ENCODE measurements at regions not wholly inside any gene's neighbourhood (a gene's known extent, or its start where the extent isn't known, plus 50 kb on each side); places are given as distances from the start of the nearest gene placed in this dataset.

GRCh38 chr10:113292086-113292485 is 260.8 kb upstream of the HABP2 start:
- DNase-seq (ENCODE audit: low spot score), result no peak

DNA sequence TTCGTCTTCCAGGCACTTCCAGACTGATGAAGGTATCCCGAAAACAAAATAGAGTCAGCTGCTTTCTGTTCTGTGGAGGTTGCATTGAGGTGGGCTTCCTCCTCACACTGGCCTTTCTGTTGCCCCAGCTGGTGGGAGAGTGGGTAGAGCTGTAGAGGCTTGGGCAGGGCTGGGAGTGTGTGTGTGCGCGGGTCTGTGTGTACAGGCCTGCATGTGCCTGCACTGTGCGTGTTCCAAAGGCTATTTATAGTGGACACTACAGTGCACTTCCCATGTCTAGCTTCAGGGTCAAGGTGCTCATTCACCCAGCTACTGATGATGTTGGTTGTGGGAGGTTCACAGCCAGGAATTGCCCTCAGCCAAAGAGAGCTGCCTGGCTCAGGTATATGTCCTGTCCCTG is 260.1 kb upstream of the HABP2 start:
- no peak for DNase-seq (ENCODE audit: low spot score)

GRCh38 chr10:113293167-113293566 is 259.7 kb upstream of the HABP2 start:
- DNase-seq (ENCODE audit: low spot score), result no peak

DNA sequence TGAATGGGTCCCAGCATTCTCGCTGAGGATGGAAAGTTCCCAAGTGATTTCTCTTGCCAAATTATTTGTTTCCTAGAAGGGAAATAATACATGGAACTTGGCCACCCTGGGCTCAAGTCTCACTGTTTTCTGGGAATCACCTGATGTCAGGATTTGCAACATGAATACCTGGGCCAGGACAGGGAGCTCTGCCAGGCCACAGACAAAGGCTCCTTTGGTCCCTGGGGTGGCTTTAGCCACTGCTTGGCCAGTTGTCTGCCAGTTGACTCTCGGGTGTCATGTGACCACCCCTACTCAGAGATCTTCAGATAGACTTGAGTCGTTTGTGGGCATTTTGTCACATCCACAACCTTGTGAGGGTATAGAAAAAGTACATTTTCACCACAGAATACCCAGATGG is 258.0 kb upstream of the HABP2 start:
- DNase-seq (ENCODE audit: low spot score), result no peak

DNA sequence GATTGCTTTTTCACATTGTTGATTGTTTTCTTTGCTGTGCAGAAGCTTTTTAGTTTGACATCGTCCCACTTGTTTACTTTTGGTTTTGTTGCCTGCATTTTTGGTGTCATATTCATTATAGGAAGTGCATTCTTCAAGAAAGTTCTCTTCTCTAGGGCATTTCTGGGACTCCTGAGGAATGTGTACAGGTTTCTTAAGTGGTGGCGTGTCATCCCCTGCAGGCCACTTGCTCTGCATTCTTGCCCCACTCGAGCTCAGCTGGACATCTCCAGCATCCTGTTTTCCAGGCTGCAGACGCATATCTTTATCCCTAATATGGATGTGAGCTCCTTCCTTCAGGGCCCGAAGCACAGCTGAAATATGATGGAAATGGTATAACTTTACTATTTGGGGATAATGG is 255.6 kb upstream of the HABP2 start:
- peak; percentile 80 for DNase-seq (ENCODE audit: low spot score)

DNA sequence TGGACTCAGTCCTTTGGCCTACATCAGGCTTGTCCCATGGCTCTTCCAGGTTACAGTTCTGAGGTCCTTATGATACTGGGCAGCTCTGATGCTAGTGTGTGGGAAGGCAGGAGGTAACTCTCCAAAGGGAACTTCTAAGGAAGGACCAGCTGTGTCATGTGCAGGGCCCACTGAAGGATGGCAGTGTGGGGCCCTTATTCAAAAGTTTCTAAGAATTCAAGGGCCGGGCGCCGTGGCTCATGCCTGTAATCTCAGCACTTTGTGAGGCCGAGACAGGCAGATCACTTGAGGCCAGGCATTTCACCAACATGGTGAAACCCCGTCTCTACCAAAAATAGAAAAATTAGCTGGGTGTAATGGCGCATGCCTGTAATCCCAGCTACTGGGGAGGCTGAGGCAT is 254.2 kb upstream of the HABP2 start:
- no peak for DNase-seq (ENCODE audit: low spot score)

- no peak for DNase-seq (ENCODE audit: low spot score)
These were observed 252.7 kb upstream of the HABP2 start for GRCh38 chr10:113300201-113300600.

DNA sequence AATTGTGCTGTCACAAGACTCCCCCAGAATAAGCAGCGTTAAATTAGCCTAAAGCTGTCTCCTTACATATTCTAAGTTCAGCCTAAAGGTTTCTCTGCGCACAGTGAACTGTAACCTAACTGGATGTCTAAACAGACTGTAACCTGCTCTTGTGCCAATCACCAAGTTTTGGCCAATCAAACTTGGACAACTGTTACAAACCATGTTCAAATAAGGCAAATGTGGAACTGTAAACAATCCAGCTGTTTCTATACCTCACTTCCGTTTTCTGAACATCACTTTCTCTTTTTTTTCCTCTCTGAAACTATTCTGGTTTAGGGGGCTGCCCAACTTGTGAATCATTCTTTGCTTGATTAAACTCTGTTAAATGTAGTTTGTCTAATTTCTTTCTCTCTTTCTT is 252.2 kb upstream of the HABP2 start:
- DNase-seq (ENCODE audit: low spot score), result no peak

DNA sequence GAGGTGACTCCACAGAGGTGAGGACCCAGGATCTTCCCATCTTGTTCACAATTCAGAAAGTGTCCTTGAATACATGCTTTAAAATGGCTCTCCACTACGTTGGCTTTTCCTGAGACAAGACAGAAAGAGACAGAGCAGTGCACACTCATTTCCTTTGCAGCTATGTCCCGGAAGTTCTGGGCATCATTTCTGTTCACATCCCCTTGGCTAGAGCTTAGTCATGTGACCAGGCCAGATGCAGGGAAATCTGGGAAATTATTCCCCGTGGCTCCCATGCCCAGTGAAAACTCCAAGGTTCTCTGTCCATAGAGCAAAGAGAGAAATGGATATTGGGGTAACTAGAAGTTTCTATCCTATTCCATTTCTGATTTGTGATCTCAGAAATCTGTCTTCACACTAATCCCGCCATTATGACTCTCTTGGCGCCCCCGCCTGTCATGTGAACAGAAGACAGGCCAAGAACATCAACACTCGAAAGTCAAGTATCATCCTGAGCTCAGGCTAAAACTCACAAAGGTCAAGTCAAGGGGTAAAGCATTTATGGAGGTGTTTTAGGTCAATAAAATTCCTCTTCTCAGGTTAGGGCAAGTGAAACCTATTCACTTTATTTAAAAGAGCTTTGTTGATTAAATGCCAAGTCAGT is 251.4 kb upstream of the HABP2 start:
- no peak for DNase-seq (ENCODE audit: low spot score)

DNA sequence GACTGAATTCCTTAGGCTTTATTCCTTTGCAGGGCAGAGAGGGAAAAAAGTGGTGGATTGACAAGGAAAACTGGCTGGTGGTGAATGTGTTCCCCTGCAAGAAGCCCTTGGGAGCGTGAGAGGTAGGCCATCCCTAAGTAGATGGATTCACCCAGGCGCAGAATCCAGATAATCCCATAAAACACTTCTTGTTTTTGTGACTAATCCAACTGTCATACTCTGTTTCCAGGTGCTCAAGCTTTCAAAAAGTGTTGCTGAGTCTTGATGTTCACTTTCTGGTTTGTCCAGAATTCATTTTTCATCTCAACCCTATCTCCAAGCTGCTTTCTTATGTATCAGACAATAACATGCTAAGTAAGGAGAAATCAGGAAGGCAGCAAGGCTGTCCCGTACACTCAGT is 250.8 kb upstream of the HABP2 start:
- DNase-seq (ENCODE audit: low spot score), result no peak

- peak; percentile 54 for DNase-seq (ENCODE audit: low spot score)
These were observed 249.2 kb upstream of the HABP2 start for GRCh38 chr10:113303544-113304146.

DNA sequence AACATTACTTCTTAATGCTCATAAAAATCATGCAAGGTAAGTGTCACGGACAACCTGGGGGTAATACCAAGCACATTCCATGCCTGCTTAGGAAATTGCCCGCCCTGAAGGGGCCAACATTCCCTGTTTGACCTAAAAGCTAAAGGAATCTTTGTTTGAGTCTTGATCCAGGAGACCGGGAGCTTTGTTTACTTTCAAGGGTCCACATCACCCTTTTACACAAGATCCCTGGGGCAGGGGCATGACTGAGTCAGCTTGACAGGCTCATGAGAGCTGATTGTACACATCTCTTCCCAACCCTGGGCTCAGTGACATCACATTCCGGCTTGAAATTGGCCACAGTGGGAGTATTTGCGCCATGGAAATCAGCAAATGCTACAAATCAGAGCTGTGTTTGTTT is 248.1 kb upstream of the HABP2 start:
- DNase-seq (ENCODE audit: low spot score), result no peak

GRCh38 chr10:113305871-113306270 is 247.0 kb upstream of the HABP2 start:
- peak; percentile 69 for DNase-seq (ENCODE audit: low spot score)

DNA sequence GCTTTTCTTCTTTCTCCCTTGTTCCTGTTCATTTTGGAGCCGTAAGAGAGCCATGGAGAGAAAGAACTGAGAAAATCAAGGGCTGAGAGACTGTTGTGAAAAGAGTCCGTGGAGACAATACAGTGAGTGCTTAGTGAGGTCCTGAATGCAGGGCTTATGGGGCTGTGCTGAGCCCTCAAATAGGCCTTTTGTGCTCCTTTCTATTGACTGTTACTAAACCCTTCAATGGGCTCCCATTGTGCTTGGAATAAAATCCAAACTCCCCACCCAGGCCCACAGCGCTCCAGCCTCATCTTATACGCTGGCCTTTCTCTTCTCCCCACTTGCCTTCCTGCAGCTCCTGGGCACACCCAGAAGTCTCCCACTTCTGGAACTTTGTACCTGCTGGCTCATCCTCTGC is 243.1 kb upstream of the HABP2 start:
- no peak for DNase-seq (ENCODE audit: low spot score)

GRCh38 chr10:113310347-113310746 is 242.5 kb upstream of the HABP2 start:
- DNase-seq (ENCODE audit: low spot score), result no peak

DNA sequence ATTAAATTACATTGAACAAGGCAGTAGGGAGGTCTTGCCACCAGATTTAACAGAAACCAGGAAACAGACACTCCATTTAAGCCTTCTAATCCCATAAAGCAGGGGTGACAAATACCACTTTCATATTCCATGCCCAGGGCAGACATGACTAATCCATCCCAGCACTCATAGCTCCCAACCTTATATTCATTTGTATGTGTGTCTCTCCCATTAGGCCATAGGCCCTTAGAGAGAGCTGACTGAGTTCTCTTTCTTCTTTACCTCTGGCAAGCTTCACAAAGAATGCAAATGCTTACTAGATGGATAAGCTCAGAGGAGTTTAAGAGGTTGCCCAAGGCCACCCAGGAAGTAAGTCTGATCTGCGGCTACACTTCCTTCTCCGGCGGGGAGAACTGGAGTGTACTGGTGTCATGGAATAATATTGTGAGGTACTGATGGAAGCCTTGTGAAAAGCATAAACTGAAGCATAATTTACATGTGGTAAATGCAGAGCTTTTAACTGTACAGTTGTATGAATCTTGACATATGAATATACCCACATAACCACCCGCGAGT is 239.7 kb upstream of the HABP2 start:
- no peak for DNase-seq (ENCODE audit: low spot score)

DNA sequence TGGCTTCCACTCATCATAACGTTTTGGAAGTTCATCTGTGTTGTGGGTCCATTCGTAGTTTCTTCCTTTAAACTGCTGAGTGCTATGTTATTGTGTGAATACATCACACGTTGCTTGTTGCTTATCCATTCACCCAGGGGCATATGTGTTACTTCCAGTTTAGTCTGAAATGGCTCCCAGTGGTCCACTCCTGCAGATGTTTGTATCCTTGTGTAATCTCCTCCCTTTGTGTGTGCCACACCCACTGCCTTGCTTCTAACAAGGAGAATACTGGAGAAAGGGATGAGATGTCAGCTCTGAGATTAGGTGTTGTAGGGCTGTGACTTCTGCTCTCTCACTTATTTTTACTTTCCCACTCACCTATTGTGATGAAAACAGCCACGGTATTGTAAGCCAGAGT is 239.1 kb upstream of the HABP2 start:
- DNase-seq (ENCODE audit: low spot score), result no peak

GRCh38 chr10:113316506-113316905 is 236.3 kb upstream of the HABP2 start:
- no peak for DNase-seq (ENCODE audit: low spot score)

DNA sequence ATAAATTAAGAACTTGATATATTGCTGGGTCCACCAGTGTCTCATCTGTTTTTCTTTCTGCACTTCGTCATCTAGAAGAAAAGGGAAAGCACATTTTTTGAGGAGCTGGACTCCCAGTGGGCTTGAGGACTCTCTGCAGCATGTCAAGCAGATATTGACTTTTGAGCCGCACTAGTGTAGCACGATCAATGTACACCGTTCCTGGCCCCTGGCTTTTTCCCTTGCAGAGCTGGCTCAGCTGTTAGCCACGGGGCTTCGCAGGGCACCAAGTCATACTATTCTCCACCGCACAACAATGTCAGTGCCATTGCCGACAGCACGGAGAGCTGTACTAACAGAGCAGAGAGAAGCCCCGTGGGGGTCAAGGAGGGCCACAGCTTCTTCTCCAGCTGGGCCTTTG is 235.4 kb upstream of the HABP2 start:
- no peak for DNase-seq (ENCODE audit: low spot score)

DNA sequence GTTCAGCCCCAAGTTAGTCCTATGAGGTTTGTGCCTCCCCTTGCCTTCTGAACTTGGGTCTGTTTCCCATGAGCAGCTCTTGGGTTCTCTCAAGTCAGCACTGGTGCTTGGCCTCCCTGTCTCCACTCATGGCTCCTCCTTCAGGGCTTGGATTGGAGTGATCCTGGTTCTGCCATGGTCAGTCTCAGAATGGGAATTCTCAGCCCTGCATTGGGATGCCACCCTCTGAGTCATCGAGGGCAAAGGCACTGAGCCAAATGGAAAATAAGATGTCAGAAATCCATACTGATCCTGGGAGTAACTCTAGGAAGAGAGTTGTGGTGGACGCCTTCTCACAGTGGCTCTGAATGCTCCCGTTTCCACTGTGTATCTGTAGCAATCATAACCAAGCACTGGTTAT is 233.4 kb upstream of the HABP2 start:
- no peak for DNase-seq (ENCODE audit: low spot score)

- DNase-seq (ENCODE audit: low spot score), result no peak
These were observed 232.6 kb upstream of the HABP2 start for GRCh38 chr10:113320211-113320610.

DNA sequence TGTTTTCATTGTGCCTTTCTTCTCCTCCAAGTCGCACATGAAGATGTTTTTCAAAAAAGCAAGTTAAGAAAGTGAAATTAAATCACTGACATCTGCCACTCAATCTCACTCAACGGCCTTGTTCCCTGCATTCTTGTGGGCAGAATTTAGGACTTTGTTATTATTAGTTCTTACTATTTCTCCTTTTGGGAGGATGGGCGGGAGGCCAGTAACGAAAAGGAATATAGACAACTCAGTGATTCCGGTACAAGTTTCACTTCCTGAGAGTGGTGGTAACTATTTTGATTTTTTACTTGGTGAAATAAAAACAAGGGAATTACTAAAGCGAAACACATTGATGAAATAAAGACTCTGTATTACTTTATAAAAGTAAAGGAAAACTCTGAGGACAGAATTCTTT is 231.9 kb upstream of the HABP2 start:
- no peak for DNase-seq (ENCODE audit: low spot score)

- no peak for DNase-seq (ENCODE audit: low spot score)
These were observed 230.0 kb upstream of the HABP2 start for GRCh38 chr10:113322843-113323242.

GRCh38 chr10:113323985-113324384 is 228.9 kb upstream of the HABP2 start:
- no peak for DNase-seq (ENCODE audit: low spot score)

All from AG20443 (cell line).